ENCODE measurements at regions not wholly inside any gene's neighbourhood (a gene's known extent, or its start where the extent isn't known, plus 50 kb on each side); places are given as distances from the start of the nearest gene placed in this dataset.
A peak's percentile ranks its signal among the peaks of the same experiment; 100 is the strongest.

GRCh38 chr6:134840086-134840867 lies 109.6 kb downstream of the ALDH8A1 start:
- no peak for ATAC-seq
- TF ChIP-seq, protein P1, sequence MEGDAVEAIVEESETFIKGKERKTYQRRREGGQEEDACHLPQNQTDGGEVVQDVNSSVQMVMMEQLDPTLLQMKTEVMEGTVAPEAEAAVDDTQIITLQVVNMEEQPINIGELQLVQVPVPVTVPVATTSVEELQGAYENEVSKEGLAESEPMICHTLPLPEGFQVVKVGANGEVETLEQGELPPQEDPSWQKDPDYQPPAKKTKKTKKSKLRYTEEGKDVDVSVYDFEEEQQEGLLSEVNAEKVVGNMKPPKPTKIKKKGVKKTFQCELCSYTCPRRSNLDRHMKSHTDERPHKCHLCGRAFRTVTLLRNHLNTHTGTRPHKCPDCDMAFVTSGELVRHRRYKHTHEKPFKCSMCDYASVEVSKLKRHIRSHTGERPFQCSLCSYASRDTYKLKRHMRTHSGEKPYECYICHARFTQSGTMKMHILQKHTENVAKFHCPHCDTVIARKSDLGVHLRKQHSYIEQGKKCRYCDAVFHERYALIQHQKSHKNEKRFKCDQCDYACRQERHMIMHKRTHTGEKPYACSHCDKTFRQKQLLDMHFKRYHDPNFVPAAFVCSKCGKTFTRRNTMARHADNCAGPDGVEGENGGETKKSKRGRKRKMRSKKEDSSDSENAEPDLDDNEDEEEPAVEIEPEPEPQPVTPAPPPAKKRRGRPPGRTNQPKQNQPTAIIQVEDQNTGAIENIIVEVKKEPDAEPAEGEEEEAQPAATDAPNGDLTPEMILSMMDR (IDR thresholded peaks at IDR 0.05), result no peak
- no peak for TF ChIP-seq POLR2A (IDR thresholded peaks at IDR 0.05)
- 82 to 90% (median 87%) methylated on average over 7 of the region's 7 CpGs for WGBS, 4 donors
- H3K4me3 ChIP-seq, result no peak overlapping the region
- no peak overlapping the region for H3K27ac ChIP-seq
- H3K27me3 ChIP-seq, result no peaks in the 10 kb centered on the region
- no peaks in the 10 kb centered on the region for H3K9me3 ChIP-seq
- H3K36me3 ChIP-seq, result no peaks in the 10 kb centered on the region
- intact Hi-C loops (cut with DNase I), result no loop called here
- no peak for DNase-seq
- H3K4me1 ChIP-seq, result peaks cover 0 to 14% (median 0%) of the 10 kb centered on the region in 12 donors

DNA sequence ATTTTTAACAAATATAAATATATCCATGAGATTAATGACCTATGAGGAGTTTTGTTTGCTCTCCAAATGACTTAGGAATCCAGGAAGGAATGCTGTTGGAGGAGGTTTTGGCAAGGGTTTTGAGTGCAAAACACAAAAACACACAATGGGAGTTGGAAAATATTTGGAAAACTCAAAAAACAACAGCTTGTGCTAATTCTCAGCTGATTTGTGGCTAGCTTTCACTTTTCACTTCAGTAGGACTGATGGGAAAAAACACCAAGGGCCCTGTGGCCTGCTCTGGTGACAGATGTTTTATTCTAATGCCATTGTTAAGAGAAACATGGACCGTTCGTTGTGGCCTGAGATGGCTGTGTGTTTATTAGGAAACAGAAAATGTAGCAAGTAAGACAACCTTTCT lies 113.9 kb downstream of the ALDH8A1 start:
- DNase-seq (no peak), ATAC-seq (peak in 2 of 4 donors; percentile 12 to 54)
- Histone ChIP-seq H3K4me3 (no peak overlapping the region), H3K27me3 (no peaks in the 10 kb centered on the region), H3K9me3 (no peaks in the 10 kb centered on the region), H3K4me1 (peaks cover 0 to 14% (median 0%) of the 10 kb centered on the region in 12 donors), H3K36me3 (no peaks in the 10 kb centered on the region), H3K27ac (peak overlapping the region in 2 of 12 donors; percentile 21 to 62)
- TF ChIP-seq POLR2A (IDR thresholded peaks at IDR 0.05), result no peak
- TF ChIP-seq, protein P1 (IDR thresholded peaks at IDR 0.05), result no peak
- intact Hi-C loops (cut with DNase I), result no loop called here
- 50 to 66% (median 64%) methylated on average over 2 of the region's 2 CpGs for whole genome bisulfite sequencing, 4 donors

DNA sequence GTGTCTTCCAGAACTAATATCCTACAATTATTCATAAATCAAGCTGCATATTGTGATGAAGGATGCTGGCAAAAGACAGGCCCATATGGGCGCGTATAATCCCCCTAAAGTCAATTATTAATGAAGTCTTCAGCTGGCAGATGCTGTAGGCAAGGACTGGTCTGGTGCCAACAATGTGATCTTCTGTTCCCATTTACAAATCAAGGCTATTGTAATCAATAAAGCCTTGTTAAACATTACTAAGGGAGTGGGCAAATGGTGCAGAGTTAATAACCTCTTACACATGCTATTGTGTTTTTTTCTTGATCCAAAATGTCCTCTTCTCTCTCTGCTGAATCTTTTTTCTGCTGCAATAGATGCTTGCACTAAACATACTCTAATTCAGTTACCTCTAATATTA lies 119.0 kb downstream of the ALDH8A1 start:
- Histone ChIP-seq H3K4me1 (peaks cover 0 to 10% (median 0%) of the 10 kb centered on the region in 12 donors), H3K36me3 (no peaks in the 10 kb centered on the region), H3K4me3 (no peak overlapping the region), H3K9me3 (no peaks in the 10 kb centered on the region), H3K27ac (no peak overlapping the region), H3K27me3 (no peaks in the 10 kb centered on the region)
- 93 to 98% (median 94%) methylated on average over 2 of the region's 2 CpGs for WGBS, 4 donors
- intact Hi-C loops (cut with DNase I), result no loop called here
- ATAC-seq (no peak), DNase-seq (no peak)
- no peak for TF ChIP-seq POLR2A (IDR thresholded peaks at IDR 0.05)
- TF ChIP-seq, protein P1 (IDR thresholded peaks at IDR 0.05), result no peak

DNA sequence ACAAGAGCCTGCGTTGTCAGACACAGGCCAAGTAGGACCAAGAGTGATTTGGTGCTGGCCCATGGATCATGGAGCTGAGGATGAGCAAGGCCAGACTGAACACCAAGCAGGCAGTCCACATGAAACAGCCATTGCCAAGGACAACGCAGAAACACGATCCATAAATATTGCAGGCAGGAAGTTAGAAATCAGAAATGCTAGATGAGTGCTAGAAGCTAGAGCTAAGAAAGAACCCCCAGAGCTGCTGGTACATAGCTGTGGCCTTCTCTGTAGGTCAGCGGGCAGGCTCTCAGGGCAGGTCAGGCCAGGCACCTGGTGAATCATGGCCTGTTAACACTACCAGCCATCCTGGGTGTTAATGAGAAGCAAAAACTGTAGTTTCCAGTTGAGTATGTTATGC lies 119.7 kb downstream of the ALDH8A1 start:
- peaks cover 0 to 4% (median 0%) of the 10 kb centered on the region in 12 donors for H3K9me3 ChIP-seq
- no peaks in the 10 kb centered on the region for H3K27me3 ChIP-seq
- intact Hi-C loops (cut with DNase I), result no loop called here
- peaks cover 0 to 10% (median 0%) of the 10 kb centered on the region in 12 donors for H3K4me1 ChIP-seq
- H3K36me3 ChIP-seq, result no peaks in the 10 kb centered on the region
- TF ChIP-seq, protein P1 (IDR thresholded peaks at IDR 0.05), result no peak
- TF ChIP-seq POLR2A (IDR thresholded peaks at IDR 0.05), result no peak
- no peak for ATAC-seq
- H3K4me3 ChIP-seq, result no peak overlapping the region
- DNase-seq, result no peak
- 59 to 80% (median 77%) methylated on average over 4 of the region's 4 CpGs for WGBS, 4 donors
- H3K27ac ChIP-seq, result no peak overlapping the region

Data from heart left ventricle (tissue), 16 donors.